PC-9 (cell line): ENCODE measurements at regions not wholly inside any gene's neighbourhood (a gene's known extent, or its start where the extent isn't known, plus 50 kb on each side); places are given as distances from the start of the nearest gene placed in this dataset.

Experiments
- BruUV-seq: library from RNA; stranded (reverse); fragments of 400-500 nt; replicated peaks from 2 replicates; lab custom pipeline; 2021; lab: Mats Ljungman, UMichigan
- CTCF ChIA-PET: fragments of 300-600 bp; sonication (Branson Sonifier 250); formaldehyde crosslinking; loops from one replicate; lab custom pipeline; 2022; ENCODE audit warnings: antibody characterized with exemption; lab: Charles Lee
- POLR2A ChIA-PET: fragments of 300-600 bp; sonication (Branson Sonifier 250); formaldehyde crosslinking; loops from one replicate; lab custom pipeline; 2022; ENCODE audit warnings: antibody characterized with exemption; ENCODE audit not compliant: unreplicated experiment; lab: Charles Lee
- DNase-seq, 2 experiments: peaks; one replicate each; pipeline versions ENCODE4 v3.0.0 to v3.0.0-alpha.2; 2015 to 2022; ENCODE audit warnings: mixed read lengths in 1 of 2
- H2AFZ ChIP-seq: fragments of 200-600 bp; sonication (generic); 2 replicates; pipeline ENCODE4 v1.8.1; 2017; ENCODE audit warnings: antibody characterized with exemption
- H3F3A ChIP-seq: fragments of 200-600 bp; sonication (generic); 2 replicates; pipeline ENCODE4 v1.8.1; 2017; ENCODE audit warnings: antibody characterized with exemption, mild to moderate bottlenecking, low read depth; ENCODE audit not compliant: insufficient read depth
- H3K27ac ChIP-seq: fragments of 200-600 bp; sonication (generic); 2 replicates; pipeline ENCODE4 v1.6.1; 2016; ENCODE audit warnings: mixed run types
- H3K27me3 ChIP-seq: fragments of 200-600 bp; sonication (generic); 2 replicates; pipeline ENCODE4 v1.6.1; 2016; ENCODE audit warnings: low read depth, mixed run types; ENCODE audit not compliant: insufficient read depth
- H3K36me3 ChIP-seq: fragments of 200-600 bp; sonication (generic); 2 replicates; pipeline ENCODE4 v1.6.1; 2016; ENCODE audit warnings: low read depth, mixed run types
- H3K4me1 ChIP-seq: fragments of 200-600 bp; sonication (generic); replicated peaks from 2 replicates; pipeline ENCODE4 v1.6.1; 2016; ENCODE audit warnings: mixed run types; ENCODE audit not compliant: insufficient read depth
- H3K4me2 ChIP-seq: fragments of 200-600 bp; sonication (generic); 2 replicates; pipeline ENCODE4 v1.6.1; 2017; ENCODE audit warnings: mixed run types
- H3K4me3 ChIP-seq: fragments of 200-600 bp; sonication (generic); 2 replicates; pipeline ENCODE4 v1.6.1; 2016; ENCODE audit warnings: mixed run types
- H3K79me2 ChIP-seq: fragments of 200-600 bp; sonication (generic); 2 replicates; pipeline ENCODE4 v1.6.1; 2017; ENCODE audit warnings: low read depth, mixed run types
- H3K9me2 ChIP-seq: fragments of 200-600 bp; sonication (generic); 2 replicates; pipeline ENCODE4 v1.8.1; 2017; ENCODE audit warnings: mild to moderate bottlenecking; ENCODE audit not compliant: insufficient read depth
- H3K9me3 ChIP-seq: fragments of 200-600 bp; sonication (generic); 2 replicates; pipeline ENCODE4 v1.8.1; 2016; ENCODE audit warnings: low read depth; ENCODE audit not compliant: insufficient read depth
- H4K20me1 ChIP-seq: fragments of 200-600 bp; sonication (generic); 2 replicates; pipeline ENCODE4 v1.8.1; 2017; ENCODE audit not compliant: insufficient read depth
- EZH2 ChIP-seq: fragments of 200-600 bp; sonication (generic); IDR thresholded peaks from 2 replicates; pipeline ENCODE4 v1.8.0; 2017; ENCODE audit warnings: antibody characterized with exemption, low read depth
- intact Hi-C: fragments of 100-400 bp; cut with micrococcal nuclease; formaldehyde crosslinking; loops from one replicate; pipeline ENCODE4 v1.10.0; 2022; ENCODE audit not compliant: unreplicated experiment
- TF ChIP-seq, protein P1 (sequence below): fragments of 200-600 bp; sonication (generic); conservative IDR thresholded peaks from 2 replicates; pipeline ENCODE4 v1.6.1; 2017; ENCODE audit warnings: mixed run types, antibody characterized with exemption, mild to moderate bottlenecking, moderate library complexity

DNA sequence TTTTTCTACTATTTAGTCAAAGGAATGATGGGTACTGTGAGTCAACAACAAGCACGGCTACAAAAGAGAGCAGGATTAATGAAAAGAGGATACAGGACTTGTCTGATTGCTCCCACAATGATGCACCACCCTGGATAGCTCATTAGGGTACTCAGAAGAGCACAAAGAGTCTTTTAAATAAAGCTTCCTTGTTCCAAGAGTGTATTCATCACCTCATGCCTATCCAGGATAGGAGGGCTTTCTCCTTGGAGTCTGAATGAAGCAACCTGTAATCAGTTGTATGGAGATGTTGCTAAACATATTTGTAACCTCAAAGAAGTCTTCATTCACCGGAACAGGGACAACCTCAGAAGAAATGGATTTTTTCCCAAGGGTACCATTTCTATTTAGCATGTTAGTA, 219.5 kb upstream of the TMEM161B start:
- Histone ChIP-seq H2AFZ (no peak overlapping the region), H4K20me1 (no peaks in the 10 kb centered on the region), H3K4me2 (no peak overlapping the region), H3K79me2 (no peaks in the 10 kb centered on the region), H3K27ac (no peak overlapping the region), H3F3A (no peaks in the 10 kb centered on the region), H3K4me3 (no peak overlapping the region), H3K9me3 (no peaks in the 10 kb centered on the region), H3K4me1 (no peaks in the 10 kb centered on the region), H3K27me3 (no peaks in the 10 kb centered on the region), H3K36me3 (no peaks in the 10 kb centered on the region), H3K9me2 (no peaks in the 10 kb centered on the region)
- ChIA-PET POLR2A (interaction anchor here (0.6 kb wide), 1 partner anchor 180 kb away, joined by 10 read pairs; no protein-coding TSS in a partner anchor), CTCF (no interaction called here)
- TF ChIP-seq, protein P1, sequence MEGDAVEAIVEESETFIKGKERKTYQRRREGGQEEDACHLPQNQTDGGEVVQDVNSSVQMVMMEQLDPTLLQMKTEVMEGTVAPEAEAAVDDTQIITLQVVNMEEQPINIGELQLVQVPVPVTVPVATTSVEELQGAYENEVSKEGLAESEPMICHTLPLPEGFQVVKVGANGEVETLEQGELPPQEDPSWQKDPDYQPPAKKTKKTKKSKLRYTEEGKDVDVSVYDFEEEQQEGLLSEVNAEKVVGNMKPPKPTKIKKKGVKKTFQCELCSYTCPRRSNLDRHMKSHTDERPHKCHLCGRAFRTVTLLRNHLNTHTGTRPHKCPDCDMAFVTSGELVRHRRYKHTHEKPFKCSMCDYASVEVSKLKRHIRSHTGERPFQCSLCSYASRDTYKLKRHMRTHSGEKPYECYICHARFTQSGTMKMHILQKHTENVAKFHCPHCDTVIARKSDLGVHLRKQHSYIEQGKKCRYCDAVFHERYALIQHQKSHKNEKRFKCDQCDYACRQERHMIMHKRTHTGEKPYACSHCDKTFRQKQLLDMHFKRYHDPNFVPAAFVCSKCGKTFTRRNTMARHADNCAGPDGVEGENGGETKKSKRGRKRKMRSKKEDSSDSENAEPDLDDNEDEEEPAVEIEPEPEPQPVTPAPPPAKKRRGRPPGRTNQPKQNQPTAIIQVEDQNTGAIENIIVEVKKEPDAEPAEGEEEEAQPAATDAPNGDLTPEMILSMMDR = no peak
- TF ChIP-seq EZH2 = no peak
- BruUV-seq = no TSS peak
- DNase-seq = no peak
- intact Hi-C loops = no loop called here

- POLR2A ChIA-PET = no interaction called here
- Histone ChIP-seq H3K36me3 (no peaks in the 10 kb centered on the region), H4K20me1 (no peaks in the 10 kb centered on the region), H3K4me3 (no peak overlapping the region), H3K4me2 (no peak overlapping the region), H3F3A (no peaks in the 10 kb centered on the region), H3K27me3 (no peaks in the 10 kb centered on the region), H3K27ac (no peak overlapping the region), H3K9me2 (no peaks in the 10 kb centered on the region), H3K79me2 (no peaks in the 10 kb centered on the region), H3K9me3 (no peaks in the 10 kb centered on the region), H3K4me1 (no peaks in the 10 kb centered on the region), H2AFZ (no peak overlapping the region)
- no peak for TF ChIP-seq EZH2
- TF ChIP-seq, protein P1 = no peak
- intact Hi-C loops = no loop called here
- CTCF ChIA-PET = no interaction called here
- DNase-seq = no peak
- BruUV-seq = no TSS peak
Measured at GRCh38 chr5:88487066-88487465, 218.4 kb upstream of the TMEM161B start.

DNA sequence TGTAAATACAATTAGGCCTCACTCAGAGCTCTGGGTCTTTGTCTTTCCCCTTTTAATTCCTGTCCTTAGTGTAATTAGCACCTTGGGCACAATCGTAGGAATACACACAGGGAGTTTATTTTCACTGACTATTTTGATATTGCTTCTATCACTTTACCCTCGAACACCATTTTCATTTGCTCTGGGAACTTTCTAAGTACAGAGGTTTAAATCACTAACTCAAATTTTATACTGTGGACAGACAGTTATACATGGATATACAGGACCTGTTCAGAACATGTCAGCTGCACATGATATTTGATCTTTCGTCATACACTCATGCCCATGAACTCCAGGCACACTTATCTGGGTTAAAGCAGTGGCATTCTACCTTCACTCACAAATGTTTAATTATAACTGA, 217.8 kb upstream of the TMEM161B start:
- TF ChIP-seq, protein P1 = no peak
- no peak for TF ChIP-seq EZH2
- Histone ChIP-seq H3K9me3 (no peaks in the 10 kb centered on the region), H3K27ac (no peak overlapping the region), H3K4me2 (no peak overlapping the region), H4K20me1 (no peaks in the 10 kb centered on the region), H3F3A (no peaks in the 10 kb centered on the region), H3K4me3 (no peak overlapping the region), H3K27me3 (no peaks in the 10 kb centered on the region), H3K36me3 (no peaks in the 10 kb centered on the region), H3K4me1 (no peaks in the 10 kb centered on the region), H3K79me2 (no peaks in the 10 kb centered on the region), H2AFZ (no peak overlapping the region), H3K9me2 (no peaks in the 10 kb centered on the region)
- intact Hi-C loops = no loop called here
- BruUV-seq = no TSS peak
- no peak for DNase-seq
- CTCF ChIA-PET = no interaction called here
- POLR2A ChIA-PET = no interaction called here
